NT2/D1 (cell line): ENCODE measurements at regions not wholly inside any gene's neighbourhood (a gene's known extent, or its start where the extent isn't known, plus 50 kb on each side); places are given as distances from the start of the nearest gene placed in this dataset.

ENCODE experiments used
- SUZ12 ChIP-seq: IDR thresholded peaks from 2 replicates; pipeline ENCODE4 v1.6.1; 2011; ENCODE audit not compliant: insufficient read length, insufficient read depth; ENCODE audit errors: extremely low read depth
- YY1 ChIP-seq: IDR thresholded peaks from 2 replicates; pipeline ENCODE4 v1.6.1; 2011; ENCODE audit not compliant: insufficient read length, insufficient read depth
- ZNF274 ChIP-seq: IDR thresholded peaks from 2 replicates; pipeline ENCODE4 v1.6.1; 2011; ENCODE audit warnings: mild to moderate bottlenecking, low read depth, low read length

- TF ChIP-seq YY1 (no peak), SUZ12 (no peak), ZNF274 (no peak)
Measured at GRCh38 chr11:103830205-103830604, 206.2 kb upstream of the DDI1 start.
